ENCODE measurements at regions not wholly inside any gene's neighbourhood (a gene's known extent, or its start where the extent isn't known, plus 50 kb on each side); places are given as distances from the start of the nearest gene placed in this dataset.

DNA sequence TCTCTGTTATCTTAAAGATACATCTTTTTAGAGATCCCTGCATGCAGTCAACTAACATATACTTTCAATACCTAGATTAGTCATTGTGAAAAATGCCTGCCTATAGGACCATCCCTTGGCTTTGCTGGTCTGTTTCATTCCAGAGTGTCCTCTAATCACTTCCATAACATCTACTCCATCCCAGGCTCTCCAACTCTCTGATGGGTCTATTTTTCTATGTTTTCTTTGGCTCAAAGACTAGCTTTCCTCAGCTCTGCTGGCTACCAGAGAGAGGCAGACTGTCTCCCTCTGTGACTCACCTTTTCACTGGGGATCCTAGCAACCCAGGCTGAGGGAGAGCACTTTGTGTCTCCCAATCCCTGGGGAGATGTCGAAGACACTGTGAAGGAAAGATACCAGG is 547.7 kb upstream of the MCTP2 start:
- no peak for DNase-seq (ENCODE audit: low spot score)
- TF ChIP-seq, protein P1, sequence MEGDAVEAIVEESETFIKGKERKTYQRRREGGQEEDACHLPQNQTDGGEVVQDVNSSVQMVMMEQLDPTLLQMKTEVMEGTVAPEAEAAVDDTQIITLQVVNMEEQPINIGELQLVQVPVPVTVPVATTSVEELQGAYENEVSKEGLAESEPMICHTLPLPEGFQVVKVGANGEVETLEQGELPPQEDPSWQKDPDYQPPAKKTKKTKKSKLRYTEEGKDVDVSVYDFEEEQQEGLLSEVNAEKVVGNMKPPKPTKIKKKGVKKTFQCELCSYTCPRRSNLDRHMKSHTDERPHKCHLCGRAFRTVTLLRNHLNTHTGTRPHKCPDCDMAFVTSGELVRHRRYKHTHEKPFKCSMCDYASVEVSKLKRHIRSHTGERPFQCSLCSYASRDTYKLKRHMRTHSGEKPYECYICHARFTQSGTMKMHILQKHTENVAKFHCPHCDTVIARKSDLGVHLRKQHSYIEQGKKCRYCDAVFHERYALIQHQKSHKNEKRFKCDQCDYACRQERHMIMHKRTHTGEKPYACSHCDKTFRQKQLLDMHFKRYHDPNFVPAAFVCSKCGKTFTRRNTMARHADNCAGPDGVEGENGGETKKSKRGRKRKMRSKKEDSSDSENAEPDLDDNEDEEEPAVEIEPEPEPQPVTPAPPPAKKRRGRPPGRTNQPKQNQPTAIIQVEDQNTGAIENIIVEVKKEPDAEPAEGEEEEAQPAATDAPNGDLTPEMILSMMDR (IDR thresholded peaks at IDR 0.05) = no peak
- no peak for ATAC-seq (ENCODE audit: low FRiP score)

DNA sequence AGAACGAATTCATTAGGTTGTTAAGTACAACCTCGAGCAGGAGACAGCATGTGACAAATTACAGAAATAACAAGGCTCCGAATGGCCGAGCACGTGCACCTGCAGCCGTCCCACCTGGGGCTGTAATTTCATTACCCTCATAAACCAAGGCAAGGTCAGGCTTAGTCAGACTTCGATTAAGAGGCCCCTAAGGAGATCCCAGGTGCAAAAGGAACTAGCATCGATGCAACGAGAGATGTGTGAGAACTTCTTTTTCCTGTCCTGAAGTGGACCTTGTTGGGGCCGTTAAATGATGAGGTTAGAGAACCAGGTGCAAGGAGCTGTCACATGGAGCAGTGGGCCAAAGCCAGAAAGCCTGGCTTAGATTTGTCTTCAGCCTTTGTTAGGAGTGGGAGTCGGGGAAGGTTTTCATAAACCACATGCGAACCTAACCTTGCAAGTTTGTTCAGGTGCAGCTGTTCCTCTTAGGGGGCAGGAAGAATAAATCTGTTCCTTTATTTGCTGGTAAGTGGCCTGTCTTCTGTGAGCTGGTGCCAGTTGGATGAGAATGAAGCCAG is 559.9 kb upstream of the MCTP2 start:
- no peak for ATAC-seq (ENCODE audit: low FRiP score)

DNA sequence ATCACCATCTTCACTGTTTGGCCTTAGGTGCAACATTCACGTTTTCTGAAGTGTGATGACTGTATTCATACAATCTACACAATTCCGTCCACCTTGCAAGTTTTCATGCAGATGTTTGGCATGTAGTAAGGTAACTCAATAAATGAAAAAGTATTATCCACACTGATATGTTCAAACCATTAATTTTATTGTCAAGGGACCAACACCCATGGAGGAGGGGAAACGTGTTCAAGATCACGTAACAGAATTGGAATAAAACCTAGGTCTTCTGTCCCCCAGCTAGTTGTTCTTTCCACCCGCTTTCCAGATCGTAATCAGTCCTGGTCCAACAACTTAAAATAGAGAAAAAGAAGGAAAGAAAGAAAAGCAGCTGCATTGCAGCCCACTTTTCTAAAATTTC is 560.4 kb upstream of the MCTP2 start:
- DNase-seq (ENCODE audit: low spot score) (no peak), ATAC-seq (ENCODE audit: low FRiP score) (no peak)
- TF ChIP-seq, protein P1 (IDR thresholded peaks at IDR 0.05) = no peak

More for the DNA sequence above, 559.9 kb upstream of the MCTP2 start:
- TF ChIP-seq, protein P1 (IDR thresholded peaks at IDR 0.05) = no peak
- DNase-seq (ENCODE audit: low spot score) = no peak

DNA sequence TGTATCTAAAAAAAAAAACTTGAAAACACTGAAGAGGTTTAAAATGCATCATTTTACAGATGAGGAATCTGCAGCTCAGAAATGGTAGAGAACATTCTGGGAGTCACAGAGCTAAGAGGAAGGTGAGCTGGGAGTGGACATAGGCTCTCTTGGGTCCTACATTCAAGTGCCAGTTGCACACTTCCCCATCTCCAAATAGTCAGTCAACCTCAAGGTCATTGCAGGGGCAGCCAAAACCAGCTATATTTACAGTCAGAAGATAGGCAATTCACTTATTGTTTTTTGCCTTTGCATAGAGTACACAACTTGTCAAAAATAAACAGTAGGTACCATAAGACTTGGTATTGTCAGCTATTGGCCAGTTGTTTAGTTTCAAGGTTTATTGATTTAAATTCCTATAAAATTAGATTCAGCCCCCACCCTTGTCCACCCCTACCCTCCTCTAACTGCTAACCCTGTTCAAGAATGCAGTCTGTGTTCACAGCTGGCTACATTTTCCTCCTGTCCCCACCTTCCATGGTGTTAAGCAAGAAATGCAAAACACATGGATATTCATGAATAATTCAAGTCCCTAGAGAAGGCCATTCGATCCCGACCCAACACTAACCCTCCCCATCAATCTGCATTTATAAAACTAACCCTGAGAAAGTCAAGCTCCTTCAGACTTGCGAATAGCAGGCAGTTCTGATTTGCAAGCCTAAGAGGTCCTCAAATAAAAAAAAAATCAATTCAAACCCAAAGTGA is 567.0 kb upstream of the MCTP2 start:
- ATAC-seq (ENCODE audit: low FRiP score) (no peak), DNase-seq (ENCODE audit: low spot score) (no peak)
- TF ChIP-seq, protein P1 (IDR thresholded peaks at IDR 0.05) = no peak

DNA sequence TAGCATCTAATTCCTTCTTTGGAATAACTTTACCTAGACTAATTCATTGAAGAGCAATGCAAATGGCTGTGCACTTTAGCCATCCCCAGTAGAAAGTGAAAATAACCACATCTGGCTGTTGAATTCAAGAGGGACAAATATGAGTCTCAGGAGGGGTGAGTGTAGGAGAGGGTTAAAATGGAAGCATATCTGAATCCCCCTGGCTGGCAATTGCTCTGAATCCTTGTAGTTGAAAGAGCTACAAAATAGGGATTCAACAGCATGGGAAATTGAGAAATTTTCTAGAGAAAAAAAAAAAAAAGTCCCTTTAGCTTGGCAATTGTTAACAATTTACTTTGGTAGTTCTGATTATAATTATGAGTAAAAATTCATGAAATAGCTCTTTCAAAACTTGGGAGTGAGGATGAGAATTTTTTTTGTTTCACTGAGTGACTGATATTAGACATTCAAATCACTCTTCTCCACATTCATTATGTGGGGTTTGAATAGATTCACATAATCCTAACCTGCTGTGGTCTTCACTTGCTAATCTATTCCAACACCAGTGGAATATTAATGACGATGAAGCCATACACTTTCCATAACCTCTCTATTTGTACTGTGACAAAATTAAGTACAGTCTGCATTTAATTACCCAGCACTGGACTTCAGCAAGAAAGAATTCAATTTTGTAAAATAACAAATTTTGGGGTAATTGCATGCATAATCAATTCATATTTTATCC is 569.0 kb upstream of the MCTP2 start:
- DNase-seq (ENCODE audit: low spot score) (no peak), ATAC-seq (ENCODE audit: low FRiP score) (no peak)
- TF ChIP-seq, protein P1 (IDR thresholded peaks at IDR 0.05) = no peak

DNA sequence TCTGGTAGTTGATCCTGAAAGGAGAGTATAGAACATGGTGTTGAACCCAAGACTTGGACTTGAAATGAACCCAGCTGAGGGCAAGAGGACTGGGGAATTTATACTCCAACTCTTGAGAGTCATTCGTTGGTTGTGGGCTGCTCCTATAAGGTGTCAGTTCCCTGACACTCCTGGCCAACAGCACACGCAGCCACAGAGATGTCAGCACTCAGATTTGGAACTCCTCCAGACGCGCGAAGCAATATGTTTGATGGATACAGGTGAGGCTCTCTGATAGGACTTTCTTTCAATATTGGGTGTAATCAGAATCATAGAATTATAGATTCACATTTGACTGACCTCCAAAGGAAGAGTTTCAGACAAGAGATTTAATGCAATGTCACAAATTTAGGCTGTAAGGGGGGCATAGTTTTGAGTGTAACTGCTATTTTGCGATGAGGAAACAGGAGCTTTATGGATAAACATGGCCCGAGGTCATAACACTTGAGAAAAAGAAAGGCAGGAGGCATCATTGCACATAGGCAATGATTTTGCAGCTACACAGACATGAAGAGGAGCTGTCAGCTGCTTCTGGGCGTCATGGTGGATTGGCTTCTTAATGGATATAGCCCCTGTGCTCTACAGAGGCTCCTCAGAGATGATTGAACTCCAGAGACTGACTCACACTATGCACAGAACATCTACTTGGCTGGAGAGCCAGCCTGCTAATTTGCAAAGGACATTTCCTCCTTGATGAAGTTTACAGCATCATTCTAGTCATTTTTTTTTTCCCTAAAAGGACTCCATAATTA is 569.2 kb upstream of the RGMA start:
- DNase-seq (ENCODE audit: low spot score) (no peak), ATAC-seq (ENCODE audit: low FRiP score) (no peak)
- TF ChIP-seq, protein P1 (IDR thresholded peaks at IDR 0.05) = no peak
